Choroid plexus epithelial cell (primary cell): ENCODE measurements at regions not wholly inside any gene's neighbourhood (a gene's known extent, or its start where the extent isn't known, plus 50 kb on each side); places are given as distances from the start of the nearest gene placed in this dataset.

Source experiments
- DNase-seq: peaks from one replicate; pipeline ENCODE4 v3.0.0-alpha.2; 2010; ENCODE audit warnings: low read depth
- H3K4me3 ChIP-seq: 2 replicates; pipeline ENCODE4 v1.5.1; 2011; ENCODE audit warnings: low read depth, mild to moderate bottlenecking, control low read depth, low read length, moderate library complexity
- TF ChIP-seq, protein P1 (sequence below): conservative IDR thresholded peaks from 2 replicates; pipeline ENCODE4 v1.5.1; 2011; ENCODE audit warnings: low read depth, mild to moderate bottlenecking, control low read depth, inconsistent platforms, low read length, moderate library complexity

- H3K4me3 ChIP-seq = no peak overlapping the region
- DNase-seq = no peak
- TF ChIP-seq, protein P1, sequence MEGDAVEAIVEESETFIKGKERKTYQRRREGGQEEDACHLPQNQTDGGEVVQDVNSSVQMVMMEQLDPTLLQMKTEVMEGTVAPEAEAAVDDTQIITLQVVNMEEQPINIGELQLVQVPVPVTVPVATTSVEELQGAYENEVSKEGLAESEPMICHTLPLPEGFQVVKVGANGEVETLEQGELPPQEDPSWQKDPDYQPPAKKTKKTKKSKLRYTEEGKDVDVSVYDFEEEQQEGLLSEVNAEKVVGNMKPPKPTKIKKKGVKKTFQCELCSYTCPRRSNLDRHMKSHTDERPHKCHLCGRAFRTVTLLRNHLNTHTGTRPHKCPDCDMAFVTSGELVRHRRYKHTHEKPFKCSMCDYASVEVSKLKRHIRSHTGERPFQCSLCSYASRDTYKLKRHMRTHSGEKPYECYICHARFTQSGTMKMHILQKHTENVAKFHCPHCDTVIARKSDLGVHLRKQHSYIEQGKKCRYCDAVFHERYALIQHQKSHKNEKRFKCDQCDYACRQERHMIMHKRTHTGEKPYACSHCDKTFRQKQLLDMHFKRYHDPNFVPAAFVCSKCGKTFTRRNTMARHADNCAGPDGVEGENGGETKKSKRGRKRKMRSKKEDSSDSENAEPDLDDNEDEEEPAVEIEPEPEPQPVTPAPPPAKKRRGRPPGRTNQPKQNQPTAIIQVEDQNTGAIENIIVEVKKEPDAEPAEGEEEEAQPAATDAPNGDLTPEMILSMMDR = no peak
Observed at GRCh38 chr15:38195191-38195901, 57.3 kb upstream of the SPRED1 start.

- no peak for DNase-seq
- TF ChIP-seq, protein P1 = no peak
- no peak overlapping the region for H3K4me3 ChIP-seq
Observed at GRCh38 chr15:38196076-38196475, 56.6 kb upstream of the SPRED1 start.

DNA sequence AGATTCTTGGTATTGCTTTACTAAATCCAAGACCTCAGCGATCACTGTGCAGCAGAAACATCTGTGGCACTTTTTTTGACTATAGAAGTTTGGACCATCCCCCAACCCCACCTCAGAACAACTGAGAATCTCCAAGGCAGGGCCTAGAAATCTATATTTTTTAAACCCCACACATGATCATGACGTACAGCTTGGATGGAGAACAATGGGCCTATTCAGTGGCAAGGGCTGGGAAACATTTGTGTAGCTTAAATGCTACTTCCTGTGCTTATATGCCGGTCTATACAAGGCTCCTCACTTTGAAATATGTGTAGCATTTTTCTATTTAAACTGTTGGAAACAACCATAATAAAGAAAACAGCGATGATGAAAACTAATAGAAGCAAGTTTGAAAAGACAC lies 55.1 kb upstream of the SPRED1 start:
- TF ChIP-seq, protein P1 = no peak
- DNase-seq = no peak
- no peak overlapping the region for H3K4me3 ChIP-seq

DNA sequence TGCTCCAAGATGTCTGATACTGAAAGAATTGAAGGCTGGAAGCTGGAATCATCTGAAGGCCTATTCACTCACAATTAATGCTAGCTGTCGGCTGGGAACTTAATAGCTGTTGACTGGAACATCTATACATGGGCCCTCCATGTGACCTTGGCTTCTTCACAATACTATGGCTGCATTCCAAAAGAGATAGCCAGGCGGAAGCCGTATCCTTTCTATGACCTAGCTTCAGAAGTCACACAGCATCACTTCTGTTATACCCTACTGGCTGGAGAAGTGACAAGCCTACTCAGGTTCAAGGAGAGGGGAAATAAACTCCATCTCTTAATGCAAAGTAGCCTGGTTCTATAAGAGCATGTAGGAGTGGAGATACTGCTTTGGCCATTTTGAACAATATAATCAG lies 50.9 kb upstream of the SPRED1 start:
- TF ChIP-seq, protein P1 = no peak

GRCh38 chr15:38202361-38202760 lies 50.3 kb upstream of the SPRED1 start:
- TF ChIP-seq, protein P1 = no peak
- H3K4me3 ChIP-seq = no peak overlapping the region
- no peak for DNase-seq

More for the DNA sequence above, 50.9 kb upstream of the SPRED1 start:
- no peak overlapping the region for H3K4me3 ChIP-seq
- DNase-seq = peak; percentile 51
